ENCODE measurements at regions not wholly inside any gene's neighbourhood (a gene's known extent, or its start where the extent isn't known, plus 50 kb on each side); places are given as distances from the start of the nearest gene placed in this dataset.

- DNase-seq (ENCODE audit: low read depth), result no peak
- no peak overlapping the region for H3K4me3 ChIP-seq (ENCODE audit: low read depth, low read length)
- no peak for TF ChIP-seq CTCF (conservative IDR thresholded peaks at IDR 0.05; ENCODE audit: low read depth, low read length)
These were observed 146.1 kb downstream of the LNPK start for GRCh38 chr2:175855794-175856453.

GRCh38 chr2:175855236-175855635 lies 146.8 kb downstream of the LNPK start:
- no peak overlapping the region for H3K4me3 ChIP-seq (ENCODE audit: low read depth, low read length)
- TF ChIP-seq CTCF (conservative IDR thresholded peaks at IDR 0.05; ENCODE audit: low read depth, low read length), result no peak
- no peak for DNase-seq (ENCODE audit: low read depth)

- TF ChIP-seq CTCF (conservative IDR thresholded peaks at IDR 0.05; ENCODE audit: low read depth, low read length), result no peak
- DNase-seq (ENCODE audit: low read depth), result no peak
- H3K4me3 ChIP-seq (ENCODE audit: low read depth, low read length), result no peak overlapping the region
These were observed 147.4 kb downstream of the LNPK start for GRCh38 chr2:175854665-175855064.

DNA sequence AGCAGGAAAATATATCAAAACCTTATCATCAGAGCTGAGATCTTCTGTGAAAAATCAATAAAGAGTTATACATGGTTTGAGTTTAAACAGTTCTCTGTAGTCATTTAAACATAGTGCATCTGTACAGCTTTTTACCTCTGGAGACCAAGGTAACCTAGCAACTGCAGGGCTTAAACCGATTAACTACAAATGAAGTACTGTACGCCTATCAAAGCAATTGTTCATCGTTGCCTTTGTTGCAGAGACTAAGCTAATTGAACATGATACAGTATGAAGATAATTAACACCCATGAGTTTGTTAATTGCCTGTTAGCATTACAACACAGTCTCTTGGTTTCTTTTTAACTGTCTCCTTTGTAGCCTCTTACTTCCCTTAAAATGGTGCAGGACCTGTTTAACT lies 147.9 kb downstream of the LNPK start:
- no peak for TF ChIP-seq CTCF (conservative IDR thresholded peaks at IDR 0.05; ENCODE audit: low read depth, low read length)
- no peak overlapping the region for H3K4me3 ChIP-seq (ENCODE audit: low read depth, low read length)
- no peak for DNase-seq (ENCODE audit: low read depth)

DNA sequence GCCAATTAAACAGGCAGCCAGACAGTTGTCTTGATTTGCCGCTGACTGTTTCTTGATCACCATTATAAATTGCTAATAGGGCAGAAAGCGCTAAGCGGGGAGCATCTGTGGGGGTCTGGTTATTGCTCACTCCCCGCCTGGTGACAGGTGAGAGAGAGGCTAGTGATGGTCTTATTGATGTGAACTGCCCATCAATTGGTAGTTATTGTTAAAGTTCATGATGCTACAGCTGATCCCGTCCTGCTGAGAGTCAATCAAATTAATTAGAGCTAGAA lies 148.5 kb downstream of the LNPK start:
- TF ChIP-seq CTCF (conservative IDR thresholded peaks at IDR 0.05; ENCODE audit: low read depth, low read length), result no peak
- no peak for DNase-seq (ENCODE audit: low read depth)
- H3K4me3 ChIP-seq (ENCODE audit: low read depth, low read length), result no peak overlapping the region

DNA sequence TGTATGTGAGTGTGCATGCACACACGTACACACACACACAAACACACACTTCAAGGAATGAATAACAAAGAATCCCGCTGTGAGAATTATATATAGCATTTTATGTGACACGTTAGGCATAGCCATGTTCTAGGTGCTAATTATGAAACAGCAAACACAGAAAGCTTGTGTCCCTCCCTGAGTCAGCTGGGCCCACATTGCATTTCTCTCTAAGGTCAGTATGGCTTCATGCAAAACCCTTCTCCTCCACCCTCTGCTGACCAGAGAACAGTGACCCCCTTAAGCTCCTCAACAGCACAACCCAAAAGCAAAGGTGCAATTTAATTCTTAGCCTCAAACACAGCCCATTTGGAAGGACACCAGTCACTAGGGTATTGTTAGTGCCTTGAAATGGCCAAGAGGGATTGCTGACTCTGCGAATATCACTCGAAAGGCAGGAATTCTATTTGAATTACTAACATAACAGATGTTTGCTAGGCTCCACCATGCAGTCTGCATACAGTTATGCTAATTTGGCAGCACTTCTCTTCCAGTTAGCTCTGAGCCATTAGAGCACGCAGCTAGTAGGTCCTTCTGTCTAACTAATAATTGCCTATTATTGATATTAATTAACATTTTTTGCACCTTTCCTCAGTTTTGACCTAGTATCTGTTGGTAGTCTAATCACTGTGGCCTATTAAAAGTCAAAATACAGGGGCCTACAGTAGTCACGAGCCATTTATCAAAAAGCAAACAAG lies 149.0 kb downstream of the LNPK start:
- no peak for DNase-seq (ENCODE audit: low read depth)
- no peak overlapping the region for H3K4me3 ChIP-seq (ENCODE audit: low read depth, low read length)
- TF ChIP-seq CTCF (conservative IDR thresholded peaks at IDR 0.05; ENCODE audit: low read depth, low read length), result no peak

DNA sequence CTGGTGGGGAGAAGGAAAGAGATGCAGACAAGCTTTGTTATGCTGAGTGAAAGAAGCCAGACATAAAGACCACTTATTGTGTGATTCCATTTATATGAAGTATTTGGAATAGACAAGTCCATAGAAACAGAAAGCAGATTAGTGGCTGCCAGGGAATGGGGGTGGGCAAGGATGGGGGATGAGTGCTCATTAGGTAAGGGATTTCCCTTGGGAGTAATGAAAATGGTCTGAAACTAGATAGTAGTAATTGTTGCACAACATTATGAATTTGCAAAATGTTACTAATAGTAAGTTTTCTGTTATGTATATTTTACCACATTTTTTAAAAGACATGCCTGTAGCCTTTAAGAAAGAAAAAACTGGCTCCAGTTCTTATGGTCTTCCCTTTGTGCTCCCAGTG lies 154.9 kb downstream of the LNPK start:
- no peak for TF ChIP-seq CTCF (conservative IDR thresholded peaks at IDR 0.05; ENCODE audit: low read depth, low read length)
- H3K4me3 ChIP-seq (ENCODE audit: low read depth, low read length), result no peak overlapping the region
- DNase-seq (ENCODE audit: low read depth), result no peak
